MG63 (cell line): ENCODE measurements at regions not wholly inside any gene's neighbourhood (a gene's known extent, or its start where the extent isn't known, plus 50 kb on each side); places are given as distances from the start of the nearest gene placed in this dataset.
"Not testable (repeated sequence)": the region's sequence is repeated elsewhere in the genome, so short reads cannot be mapped to it uniquely, and the experiment has no call there.

Experiments
- DNase-seq: peaks from one replicate; pipeline ENCODE4 v3.0.0-alpha.2; 2020
- H3K27me3 ChIP-seq: fragments of 250-450 bp; sonication (Bioruptor Pico); 2 replicates; pipeline ENCODE4 v1.5.1; 2020; ENCODE audit warnings: mild to moderate bottlenecking, moderate library complexity
- H3K36me3 ChIP-seq: fragments of 250-450 bp; sonication (Bioruptor Pico); 2 replicates; pipeline ENCODE4 v1.5.1; 2020; ENCODE audit warnings: mild to moderate bottlenecking, moderate library complexity
- H3K4me3 ChIP-seq: fragments of 250-450 bp; sonication (Bioruptor Pico); 2 replicates; pipeline ENCODE4 v1.5.1; 2020; ENCODE audit warnings: mild to moderate bottlenecking, moderate library complexity
- H3K9me3 ChIP-seq: fragments of 250-450 bp; sonication (Bioruptor Pico); 2 replicates; pipeline ENCODE4 v1.5.1; 2020; ENCODE audit warnings: mild to moderate bottlenecking, moderate library complexity

DNA sequence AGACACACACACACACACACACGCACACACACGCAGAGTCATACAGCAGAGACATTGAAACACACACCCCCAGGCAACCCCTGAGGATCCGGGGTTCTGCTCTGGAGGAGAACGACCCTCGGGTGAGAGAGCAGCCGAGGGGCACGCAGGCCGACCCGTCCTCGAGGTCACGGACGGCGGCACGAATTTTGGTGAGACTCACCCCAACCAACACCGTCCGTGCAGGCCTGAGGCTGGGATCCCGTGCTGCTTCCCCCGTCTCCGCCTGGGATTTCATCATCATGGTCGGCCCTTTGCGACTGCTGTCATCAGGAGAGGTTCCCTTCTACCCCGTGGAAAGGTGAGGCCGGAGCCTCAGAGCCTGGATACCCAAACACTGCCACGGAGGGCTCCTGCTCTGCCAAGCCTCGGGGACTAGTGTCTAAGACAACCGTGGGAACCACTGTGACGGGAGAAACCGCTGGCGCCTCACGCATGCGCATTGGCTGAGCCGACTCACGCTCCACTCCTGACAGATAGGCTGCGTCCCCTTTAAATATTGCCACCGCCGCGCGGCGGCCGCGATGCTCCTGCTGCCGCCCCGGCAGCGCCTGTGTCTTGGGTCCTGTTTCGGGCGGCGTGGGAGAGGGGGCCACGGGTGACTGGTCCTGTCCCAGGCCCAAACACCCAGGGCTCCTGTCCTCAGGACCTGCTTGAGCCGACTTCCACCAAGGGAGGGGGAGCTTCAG lies 699.1 kb upstream of the TPTE start:
- H3K36me3 ChIP-seq, H3K9me3 ChIP-seq, H3K27me3 ChIP-seq, DNase-seq, H3K4me3 ChIP-seq: not testable (repeated sequence)

DNA sequence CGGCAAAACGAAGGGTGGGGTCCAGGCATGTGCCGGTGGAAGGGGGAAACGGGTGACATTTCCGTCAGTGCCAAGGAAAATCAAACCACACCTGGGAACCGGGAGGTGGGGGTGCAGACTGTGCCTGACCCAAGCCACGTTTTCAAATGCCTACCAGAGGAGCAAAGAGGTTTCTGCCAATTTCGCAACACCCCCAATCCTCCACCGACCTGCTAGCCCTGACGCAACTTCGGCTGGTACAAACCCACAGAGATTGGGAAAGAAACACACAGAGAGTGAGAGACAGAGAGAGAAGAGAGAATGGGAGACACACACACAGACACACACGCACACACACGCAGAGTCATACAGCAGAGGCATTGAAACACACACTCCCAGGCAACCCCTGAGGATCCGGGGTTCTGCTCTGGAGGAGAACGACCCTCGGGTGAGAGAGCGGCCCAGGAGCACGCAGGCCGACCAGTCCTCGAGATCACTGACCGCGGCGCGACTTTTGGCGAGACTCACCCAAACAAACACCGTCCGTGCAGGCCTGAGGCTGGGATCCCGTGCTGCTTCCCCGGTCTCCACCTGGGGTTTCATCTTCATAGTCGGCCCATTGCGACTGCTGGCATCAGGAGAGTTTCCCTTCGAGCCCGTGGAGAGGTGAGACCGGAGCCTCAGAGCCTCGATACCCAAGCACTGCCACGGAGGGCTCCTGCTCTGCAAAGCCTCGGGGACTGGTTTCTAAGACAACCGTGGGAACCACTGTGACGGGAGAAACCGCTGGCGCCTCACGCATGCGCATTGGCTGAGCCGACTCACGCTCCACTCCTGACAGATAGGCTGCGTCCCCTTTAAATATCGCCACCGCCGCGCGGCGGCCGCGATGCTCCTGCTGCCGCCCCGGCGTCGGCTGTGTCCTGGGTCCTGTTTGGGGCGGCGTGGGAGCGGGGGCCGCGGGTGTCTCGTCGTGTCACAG lies 697.9 kb upstream of the TPTE start:
- not testable (repeated sequence) for H3K4me3 ChIP-seq, H3K9me3 ChIP-seq

DNA sequence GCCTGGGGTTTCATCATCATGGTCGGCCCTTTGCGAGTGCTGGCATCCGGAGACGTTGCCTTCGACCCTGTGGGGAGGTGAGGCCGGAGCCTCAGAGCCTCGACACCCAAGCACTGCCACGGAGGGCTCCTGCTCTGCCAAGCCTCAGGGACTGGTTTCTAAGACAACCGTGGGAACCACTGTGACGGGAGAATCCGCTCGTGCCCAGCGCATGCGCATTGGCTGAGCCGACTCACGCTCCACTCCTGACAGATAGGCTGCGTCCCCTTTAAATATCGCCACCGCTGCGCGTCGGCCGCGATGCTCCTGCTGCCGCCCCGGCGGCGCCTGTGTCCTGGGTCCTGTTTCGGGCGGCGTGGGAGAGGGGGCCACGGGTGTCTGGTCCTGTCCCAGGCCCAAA lies 690.6 kb upstream of the TPTE start:
- H3K36me3 ChIP-seq, DNase-seq, H3K27me3 ChIP-seq, H3K4me3 ChIP-seq, H3K9me3 ChIP-seq: not testable (repeated sequence)

More for the DNA sequence above, 697.9 kb upstream of the TPTE start:
- DNase-seq = peak; percentile 23
- H3K27me3 ChIP-seq, H3K36me3 ChIP-seq: not testable (repeated sequence)

DNA sequence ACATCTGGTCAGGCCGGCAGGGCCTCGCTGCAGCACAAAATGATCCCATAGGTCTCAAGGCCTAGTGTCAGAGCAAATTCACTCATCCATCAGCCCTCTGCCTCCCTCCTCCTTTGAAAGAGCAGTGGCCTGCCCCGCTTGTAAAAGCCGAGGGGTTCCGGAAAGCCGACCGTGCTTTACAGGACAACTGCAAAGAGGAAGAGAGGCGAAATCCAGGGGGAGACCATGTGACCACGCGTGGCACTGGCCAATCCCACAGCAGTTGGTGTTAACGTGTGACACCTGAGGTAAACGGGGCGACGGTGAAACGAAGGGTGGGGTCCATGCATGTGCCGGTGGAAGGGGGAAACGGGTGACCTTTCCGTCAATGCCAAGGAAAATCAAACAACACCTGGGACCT lies 688.6 kb upstream of the TPTE start:
- H3K4me3 ChIP-seq, H3K9me3 ChIP-seq, H3K36me3 ChIP-seq, DNase-seq, H3K27me3 ChIP-seq: not testable (repeated sequence)

DNA sequence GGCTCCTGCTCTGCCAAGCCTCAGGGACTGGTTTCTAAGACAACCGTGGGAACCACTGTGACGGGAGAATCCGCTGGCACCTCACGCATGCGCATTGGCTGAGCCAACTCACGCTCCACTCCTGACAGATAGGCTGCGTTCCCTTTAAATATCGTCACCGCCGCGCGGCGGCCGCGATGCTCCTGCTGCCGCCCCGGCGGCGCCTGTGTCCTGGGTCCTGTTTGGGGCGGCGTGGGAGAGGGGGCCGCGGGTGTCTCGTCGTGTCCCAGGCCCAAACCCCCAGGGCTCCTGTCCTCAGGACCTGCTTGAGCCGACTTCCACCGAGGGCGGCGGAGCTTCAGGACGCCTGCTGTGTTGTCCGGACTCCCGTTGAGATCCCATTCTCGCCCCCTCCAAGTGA lies 684.8 kb upstream of the TPTE start:
- not testable (repeated sequence) for DNase-seq, H3K9me3 ChIP-seq, H3K36me3 ChIP-seq, H3K27me3 ChIP-seq, H3K4me3 ChIP-seq

DNA sequence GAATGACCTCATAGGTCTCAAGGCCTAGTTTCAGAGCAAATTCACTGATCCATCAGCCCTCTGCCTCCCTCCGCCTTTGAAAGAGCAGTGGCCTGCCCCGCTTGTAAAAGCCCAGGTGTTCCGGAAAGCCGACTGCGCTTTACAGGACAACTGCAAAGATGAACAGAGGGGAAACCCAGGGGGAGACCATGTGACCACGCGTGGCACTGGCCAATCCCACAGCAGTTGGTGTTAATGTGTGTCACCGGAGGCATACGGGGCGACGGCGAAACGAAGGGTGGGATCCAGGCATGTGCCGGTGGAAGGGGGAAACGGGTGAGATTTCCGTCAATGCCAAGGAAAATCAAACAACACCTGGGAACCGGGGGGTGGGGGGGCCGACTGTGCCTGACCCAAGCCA lies 684.4 kb upstream of the TPTE start:
- not testable (repeated sequence) for H3K36me3 ChIP-seq, DNase-seq, H3K4me3 ChIP-seq, H3K27me3 ChIP-seq, H3K9me3 ChIP-seq

DNA sequence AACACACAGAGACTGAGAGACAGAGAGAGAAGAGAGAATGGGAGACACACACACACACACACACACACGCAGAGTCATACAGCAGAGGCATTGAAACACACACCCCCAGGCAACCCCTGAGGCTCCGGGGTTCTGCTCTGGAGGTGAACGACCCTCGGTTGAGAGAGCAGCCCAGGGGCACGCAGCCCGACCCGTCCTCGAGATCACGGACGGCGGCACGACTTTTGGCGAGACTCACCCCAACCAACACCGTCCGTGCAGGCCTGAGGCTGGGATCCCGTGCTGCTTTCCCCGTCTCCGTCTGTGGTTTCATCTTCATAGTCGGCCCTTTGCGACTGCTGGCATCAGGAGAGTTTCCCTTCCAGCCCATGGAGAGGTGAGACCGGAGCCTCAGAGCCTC lies 683.9 kb upstream of the TPTE start:
- not testable (repeated sequence) for H3K9me3 ChIP-seq, DNase-seq, H3K27me3 ChIP-seq, H3K36me3 ChIP-seq, H3K4me3 ChIP-seq

DNA sequence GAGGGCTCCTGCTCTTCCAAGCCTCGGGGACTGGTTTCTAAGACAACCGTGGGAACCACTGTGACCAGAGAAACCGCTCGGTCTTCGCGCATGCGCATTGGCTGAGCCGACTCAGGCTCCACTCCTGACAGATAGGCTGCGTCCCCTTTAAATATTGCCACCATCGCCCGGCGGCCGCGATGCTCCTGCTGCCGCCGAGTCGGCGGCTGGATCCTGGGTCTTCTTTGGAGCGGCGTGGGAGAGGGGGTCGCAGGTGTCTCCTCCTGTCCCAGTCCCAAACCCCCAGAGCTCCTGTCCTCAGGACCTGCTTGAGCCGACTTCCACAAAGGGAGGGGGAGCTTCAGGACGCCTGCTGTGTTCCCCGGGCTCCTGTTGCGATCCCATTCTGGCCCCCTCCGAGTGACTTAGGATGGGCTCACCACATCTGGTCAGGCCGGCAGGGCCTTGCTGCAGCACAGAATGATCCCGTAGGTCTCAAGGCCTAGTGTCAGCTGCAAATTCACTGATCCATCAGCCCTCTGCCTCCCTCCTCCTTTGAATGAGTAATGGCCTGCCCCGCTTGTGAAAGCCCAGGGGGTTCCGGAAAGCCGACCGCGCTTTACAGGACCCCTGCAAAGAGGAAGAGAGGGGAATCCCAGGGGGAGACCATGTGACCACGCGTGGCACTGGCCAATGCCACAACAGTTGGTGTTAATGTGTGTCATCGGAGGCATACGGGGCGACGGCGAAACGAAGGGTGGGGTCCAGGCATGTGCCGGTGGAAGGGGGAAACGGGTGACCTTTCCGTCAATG lies 683.2 kb upstream of the TPTE start:
- no peaks in the 10 kb centered on the region for H3K36me3 ChIP-seq
- H3K9me3 ChIP-seq = no peaks in the 10 kb centered on the region
- H3K4me3 ChIP-seq = no peak overlapping the region
- no peak for DNase-seq
- H3K27me3 ChIP-seq = no peaks in the 10 kb centered on the region

DNA sequence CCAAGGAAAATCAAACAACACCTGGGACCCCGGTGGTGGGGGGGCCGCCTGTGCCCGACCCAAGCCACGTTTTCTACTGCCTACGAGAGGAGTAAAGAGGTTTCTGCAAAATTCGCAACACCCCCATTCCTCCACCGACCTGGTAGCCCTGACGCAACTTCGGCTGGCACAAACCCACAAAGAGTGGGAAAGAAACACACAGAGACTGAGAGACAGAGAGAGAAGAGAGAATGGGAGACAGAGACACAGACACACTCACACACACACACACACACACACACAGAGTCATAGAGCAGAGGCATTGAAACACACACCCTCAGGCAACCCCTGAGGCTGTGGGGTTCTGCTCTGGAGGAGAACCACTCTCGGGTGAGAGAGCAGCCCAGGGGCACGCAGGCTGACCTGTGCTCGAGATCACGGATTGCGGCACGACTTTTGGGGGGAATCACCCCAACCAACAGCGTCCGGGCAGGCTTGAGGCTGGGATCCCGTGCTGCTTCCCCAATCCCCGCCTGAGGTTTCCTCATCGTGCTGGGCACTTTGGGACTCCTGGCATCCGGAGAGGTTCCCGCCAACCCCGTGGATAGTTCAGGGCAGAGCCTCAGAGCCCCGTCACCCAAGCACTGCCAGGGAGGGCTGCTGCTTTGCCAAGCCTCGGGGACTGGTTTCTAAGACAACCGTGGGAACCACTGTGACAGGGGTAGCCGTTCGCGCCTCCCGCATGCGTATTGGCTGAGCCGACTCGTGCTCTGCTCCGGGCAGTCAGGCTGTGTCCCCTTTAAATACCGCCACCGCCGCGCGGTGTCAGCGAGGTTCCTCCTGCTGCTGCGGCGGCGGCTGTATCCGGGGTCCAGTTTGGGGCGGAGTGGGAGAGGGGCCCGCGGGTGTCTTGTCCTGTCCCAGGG lies 682.4 kb upstream of the TPTE start:
- no peak for DNase-seq
- Histone ChIP-seq H3K36me3 (no peaks in the 10 kb centered on the region), H3K9me3 (no peaks in the 10 kb centered on the region), H3K27me3 (no peaks in the 10 kb centered on the region), H3K4me3 (no peak overlapping the region)

DNA sequence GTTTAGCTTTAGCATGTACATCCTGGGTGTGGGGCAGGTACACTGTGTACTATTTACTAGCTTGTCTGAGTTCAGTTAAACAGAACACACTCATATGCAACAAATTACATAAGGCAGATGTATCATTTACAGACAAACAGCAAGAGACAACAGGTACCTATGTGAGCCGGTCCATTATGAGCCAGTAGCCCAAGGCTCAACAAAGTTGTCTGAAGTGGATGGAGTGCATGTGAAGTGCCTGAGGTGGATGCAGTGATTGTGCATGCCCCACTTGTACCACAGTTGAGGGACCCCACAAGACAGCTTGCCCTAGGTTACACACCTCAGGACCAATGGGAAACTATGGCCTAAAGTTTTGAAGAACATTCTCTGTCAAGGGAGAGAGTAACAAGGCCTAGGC lies 677.3 kb upstream of the TPTE start:
- DNase-seq, H3K27me3 ChIP-seq, H3K4me3 ChIP-seq, H3K9me3 ChIP-seq, H3K36me3 ChIP-seq: not testable (repeated sequence)

DNA sequence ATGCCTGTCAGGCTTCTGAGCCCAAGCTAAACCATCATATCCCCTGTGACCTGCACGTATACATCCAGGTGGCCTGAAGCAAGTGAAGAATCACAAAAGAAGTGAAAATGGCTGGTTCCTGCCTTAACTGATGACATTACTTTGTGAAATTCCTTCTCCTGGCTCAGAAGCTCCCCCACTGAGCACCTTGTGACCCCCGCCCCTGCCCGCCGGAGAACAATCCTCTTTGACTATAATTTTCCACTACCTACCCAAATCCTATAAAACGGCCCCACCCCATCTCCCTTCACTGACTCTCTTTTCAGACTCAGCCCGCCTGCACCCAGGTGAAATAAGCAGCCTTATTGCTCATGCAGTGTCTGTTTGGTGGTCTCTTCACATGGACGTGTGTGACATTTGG lies 673.9 kb upstream of the TPTE start:
- not testable (repeated sequence) for DNase-seq, H3K9me3 ChIP-seq, H3K4me3 ChIP-seq, H3K36me3 ChIP-seq, H3K27me3 ChIP-seq

DNA sequence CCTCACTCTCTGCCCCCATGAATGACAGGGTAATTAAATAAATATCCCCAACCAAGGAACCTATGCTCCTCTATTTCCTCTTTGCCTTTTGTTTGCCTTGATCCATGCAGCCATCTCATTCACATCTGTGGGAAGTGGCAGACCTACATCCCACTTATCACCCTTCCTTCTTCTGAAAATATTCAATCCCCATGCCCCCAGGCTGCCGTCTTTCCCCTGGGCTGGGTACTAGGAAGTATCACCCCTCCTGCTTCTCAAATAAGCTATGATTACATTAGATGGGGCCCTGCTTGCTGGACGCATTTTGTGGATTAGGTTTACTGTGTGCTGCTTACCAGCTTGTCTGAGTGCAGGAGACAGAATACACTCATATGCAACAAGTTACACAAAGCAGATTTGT lies 670.2 kb upstream of the TPTE start:
- H3K4me3 ChIP-seq, H3K27me3 ChIP-seq, H3K36me3 ChIP-seq, H3K9me3 ChIP-seq, DNase-seq: not testable (repeated sequence)

DNA sequence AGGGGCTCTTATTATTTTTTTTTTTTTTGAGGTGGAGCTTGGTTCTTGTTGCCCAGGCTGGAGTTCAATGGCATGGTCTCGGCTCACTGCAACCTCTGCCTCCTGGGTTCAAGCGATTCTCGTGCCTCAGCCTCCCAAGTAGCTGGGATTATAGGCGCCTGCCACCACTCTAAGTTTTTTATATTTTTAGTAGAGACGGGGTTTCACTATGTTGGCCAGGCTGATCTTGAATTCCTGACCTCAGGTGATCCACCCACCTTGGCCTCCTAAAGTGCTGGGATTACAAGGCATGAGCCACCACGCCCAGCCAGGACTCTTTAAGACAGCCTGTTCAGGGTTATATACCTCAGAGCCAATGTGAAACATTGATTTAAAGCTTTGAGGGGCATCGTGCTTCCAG lies 669.7 kb upstream of the TPTE start:
- H3K36me3 ChIP-seq, DNase-seq, H3K9me3 ChIP-seq: not testable (repeated sequence)

DNA sequence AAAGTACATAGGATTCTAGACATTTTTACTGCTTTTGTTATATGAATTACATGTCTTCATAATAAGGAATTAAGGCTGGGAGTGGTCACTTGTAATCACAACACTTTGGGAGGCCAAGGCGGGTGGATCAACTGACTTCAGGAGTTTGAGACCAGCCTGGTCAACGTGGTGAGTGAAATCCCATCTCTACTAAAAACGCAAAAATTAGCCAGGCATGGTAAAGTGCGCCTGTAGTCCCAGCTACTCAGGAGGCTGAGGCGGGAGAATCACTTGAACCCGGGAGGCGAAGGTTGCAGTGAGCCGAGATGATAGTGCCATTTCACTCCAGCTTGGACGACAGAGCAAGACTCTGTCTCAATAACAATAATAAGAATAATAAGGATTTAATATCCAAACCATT lies 663.8 kb upstream of the TPTE start:
- H3K9me3 ChIP-seq, H3K4me3 ChIP-seq, H3K36me3 ChIP-seq, DNase-seq, H3K27me3 ChIP-seq: not testable (repeated sequence)

More for the DNA sequence above, 669.7 kb upstream of the TPTE start:
- not testable (repeated sequence) for H3K27me3 ChIP-seq, H3K4me3 ChIP-seq

DNA sequence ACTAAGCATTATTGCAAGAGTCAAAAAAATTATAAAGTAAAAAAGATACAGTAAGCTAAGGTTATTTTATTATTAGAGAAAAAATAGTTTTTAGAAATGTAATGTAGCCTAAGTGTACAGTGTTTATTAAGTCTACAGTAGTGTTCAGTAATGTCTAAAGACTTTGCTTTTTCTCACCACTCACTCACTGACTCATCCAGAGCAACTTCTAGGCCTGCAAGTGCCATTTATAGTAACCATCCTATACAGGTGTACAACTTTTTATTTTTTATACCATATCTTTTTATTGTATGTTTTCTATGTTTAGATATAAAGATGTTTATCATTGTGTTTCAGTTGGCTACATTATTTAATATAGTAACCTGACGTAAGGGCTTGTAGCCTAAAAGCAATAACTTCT lies 661.5 kb upstream of the TPTE start:
- not testable (repeated sequence) for H3K4me3 ChIP-seq, H3K9me3 ChIP-seq

DNA sequence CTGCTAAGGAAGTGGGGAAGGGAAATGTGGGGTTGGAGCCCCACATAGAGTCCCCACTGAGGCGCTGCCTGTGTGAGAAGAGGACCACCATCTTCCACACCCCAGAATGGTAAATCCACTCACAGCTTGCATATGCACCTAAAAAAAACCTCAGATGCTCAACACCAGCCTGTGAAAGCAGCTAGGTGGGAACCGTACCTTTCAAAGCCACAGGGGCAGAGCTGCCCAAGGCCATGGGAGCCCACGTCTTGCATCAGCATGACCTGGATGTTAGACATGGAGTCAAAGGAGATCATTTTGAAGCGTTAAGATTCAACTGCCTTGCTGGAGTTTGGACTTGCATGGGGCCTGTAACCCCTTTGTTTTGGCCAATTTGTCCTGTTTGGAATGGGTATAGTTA lies 658.9 kb upstream of the TPTE start:
- not testable (repeated sequence) for H3K36me3 ChIP-seq, DNase-seq, H3K4me3 ChIP-seq, H3K27me3 ChIP-seq
- peaks cover 11% of the 10 kb centered on the region for H3K9me3 ChIP-seq

More for the DNA sequence above, 661.5 kb upstream of the TPTE start:
- H3K36me3 ChIP-seq, H3K27me3 ChIP-seq, DNase-seq: not testable (repeated sequence)
